Transverse colon (tissue), 4 donors: ENCODE measurements at regions not wholly inside any gene's neighbourhood (a gene's known extent, or its start where the extent isn't known, plus 50 kb on each side); places are given as distances from the start of the nearest gene placed in this dataset.

Source experiments
- DNase-seq: peaks from one replicate; pipeline ENCODE4 v3.0.0-alpha.2; 2019
- H3K27ac ChIP-seq, 4 donors: fragments of 200-600 bp; sonication (generic); 2 replicates each; pipeline ENCODE4 v1.5.1; 2016 to 2018; ENCODE audit warnings: inconsistent platforms in 4 of 4
- H3K27me3 ChIP-seq: fragments of 200-600 bp; sonication (generic); 2 replicates; pipeline ENCODE4 v1.5.1; 2017; ENCODE audit warnings: inconsistent platforms
- H3K36me3 ChIP-seq, 4 donors: fragments of 200-600 bp; sonication (generic); 2 replicates each; pipeline ENCODE4 v1.5.1; 2017 to 2019; ENCODE audit warnings: inconsistent platforms in 4 of 4
- H3K4me1 ChIP-seq, 4 donors: fragments of 200-600 bp; sonication (generic); 2 replicates each; pipeline ENCODE4 v1.5.1; 2017 to 2020; ENCODE audit warnings: inconsistent platforms in 4 of 4
- H3K4me3 ChIP-seq, 4 donors: fragments of 200-600 bp; sonication (generic); 1 replicate in 1 of 4; 2 replicates in 3 of 4; pipeline versions ENCODE4 v1.5.1 to v1.6.1; 2017 to 2019; ENCODE audit warnings: inconsistent platforms in 4 of 4
- H3K9me3 ChIP-seq, 2 donors: fragments of 200-600 bp; sonication (generic); 2 replicates each; pipeline ENCODE4 v1.5.1; 2017 to 2019; ENCODE audit warnings: inconsistent platforms in 2 of 2
- CTCF ChIP-seq, 5 experiments: fragments of 200-600 bp in 3 of 5; fragments of 450-650 bp in 2 of 5; sonication (generic) in 3 of 5; IDR thresholded peaks; 1 replicate in 2 of 5; 2 replicates in 3 of 5; pipeline ENCODE4 v1.5.1; 2016 to 2017; ENCODE audit warnings: antibody characterized with exemption in 5 of 5, inconsistent platforms in 3 of 5, mild to moderate bottlenecking in 2 of 5, moderate library complexity in 1 of 5
- EP300 ChIP-seq: sonication (generic); formaldehyde crosslinking; IDR thresholded peaks from one replicate; pipeline ENCODE4 v1.6.1; 2017; ENCODE audit warnings: antibody characterized with exemption, low read depth
- POLR2A ChIP-seq: fragments of 450-650 bp; IDR thresholded peaks from one replicate; pipeline ENCODE4 v1.6.1; 2016; ENCODE audit warnings: antibody characterized with exemption, mild to moderate bottlenecking, moderate library complexity
- POLR2AphosphoS5 ChIP-seq, 3 donors: sonication (generic); formaldehyde crosslinking; IDR thresholded peaks; one replicate each; pipeline ENCODE4 v1.6.1; 2016; ENCODE audit warnings: antibody characterized with exemption in 3 of 3
- WGBS, 2 donors: methylation state at CpG; one replicate each; pipeline ENCODE4 v1.1.5; 2018; ENCODE audit warnings: low coverage in 1 of 2; 5-methylcytosine and 5-hydroxymethylcytosine counted together
- in situ Hi-C, 4 donors: fragments of 200-750 bp; cut with MboI; loops; one replicate each; pipeline versions ENCODE4 v1.15.0 to v1.15.1; 2017; ENCODE audit warnings: low sequenced_read_pairs in 3 of 4, low pct_ligation_motif_present in 1 of 4, low pct_unique_long_range_greater_than_20kb in 1 of 4
- intact Hi-C: fragments of 100-400 bp; cut with DNase I; formaldehyde crosslinking; loops from one replicate; pipeline ENCODE4 v1.15.1; 2023; ENCODE audit warnings: low total_unique reads

- Histone ChIP-seq H3K4me3 (no peak overlapping the region), H3K36me3 (no peaks in the 10 kb centered on the region)
- WGBS, 2 donors: 66 to 68% methylated on average over 5 of the region's 5 CpGs
Observed at GRCh38 chr1:98382986-98383740, 278.4 kb upstream of the SNX7 start.

GRCh38 chr1:98382586-98382985 lies 278.9 kb upstream of the SNX7 start:
- 84 to 89% methylated on average over 2 of the region's 2 CpGs for WGBS, 2 donors
- in situ Hi-C loops: no loop called here
- no peak for TF ChIP-seq EP300
- TF ChIP-seq POLR2A: no peak
- TF ChIP-seq POLR2AphosphoS5 (IDR thresholded peaks at IDR 0.05): no peak
- no peak for TF ChIP-seq CTCF (IDR thresholded peaks at IDR 0.05)
- DNase-seq: no peak
- Histone ChIP-seq H3K4me1 (peaks cover 0 to 12% (median 6%) of the 10 kb centered on the region in 4 donors), H3K9me3 (no peaks in the 10 kb centered on the region), H3K4me3 (no peak overlapping the region), H3K36me3 (no peaks in the 10 kb centered on the region), H3K27ac (no peak overlapping the region), H3K27me3 (no peaks in the 10 kb centered on the region)
- intact Hi-C loops: no loop called here

More at GRCh38 chr1:98382986-98383740, 278.4 kb upstream of the SNX7 start:
- H3K9me3 ChIP-seq: no peaks in the 10 kb centered on the region
- TF ChIP-seq EP300: no peak
- TF ChIP-seq POLR2A: no peak
- no peak for TF ChIP-seq POLR2AphosphoS5 (IDR thresholded peaks at IDR 0.05)
- no peak for TF ChIP-seq CTCF (IDR thresholded peaks at IDR 0.05)
- H3K27ac ChIP-seq: no peak overlapping the region
- no peak for DNase-seq
- no peaks in the 10 kb centered on the region for H3K27me3 ChIP-seq
- intact Hi-C loops: no loop called here
- H3K4me1 ChIP-seq: peaks cover 0 to 15% (median 8%) of the 10 kb centered on the region in 4 donors
- in situ Hi-C loops: no loop called here

- 98 to 100% methylated on average over 1 to 2 of the region's 2 CpGs for WGBS, 2 donors
- H3K4me1 ChIP-seq: peaks cover 0 to 9% (median 2%) of the 10 kb centered on the region in 4 donors
- H3K4me3 ChIP-seq: no peak overlapping the region
- no peaks in the 10 kb centered on the region for H3K27me3 ChIP-seq
- no peaks in the 10 kb centered on the region for H3K36me3 ChIP-seq
- H3K9me3 ChIP-seq: no peaks in the 10 kb centered on the region
- TF ChIP-seq POLR2AphosphoS5 (IDR thresholded peaks at IDR 0.05) (no peak), CTCF (IDR thresholded peaks at IDR 0.05) (no peak), EP300 (no peak), POLR2A (no peak)
- in situ Hi-C loops: no loop called here
- no peak for DNase-seq
- no peak overlapping the region for H3K27ac ChIP-seq
- intact Hi-C loops: no loop called here
Observed at GRCh38 chr1:98374098-98374497, 287.4 kb upstream of the SNX7 start.

GRCh38 chr1:98373056-98373455 lies 288.5 kb upstream of the SNX7 start:
- 69 to 76% methylated on average over 2 of the region's 2 CpGs for WGBS, 2 donors
- H3K4me1 ChIP-seq: peaks cover 0 to 9% (median 2%) of the 10 kb centered on the region in 4 donors
- no peak overlapping the region for H3K4me3 ChIP-seq
- in situ Hi-C loops (no loop called here), intact Hi-C loops (no loop called here)
- no peaks in the 10 kb centered on the region for H3K9me3 ChIP-seq
- H3K36me3 ChIP-seq: no peaks in the 10 kb centered on the region
- DNase-seq: no peak
- H3K27ac ChIP-seq: no peak overlapping the region
- H3K27me3 ChIP-seq: no peaks in the 10 kb centered on the region
- TF ChIP-seq POLR2A (no peak), CTCF (IDR thresholded peaks at IDR 0.05) (no peak), POLR2AphosphoS5 (IDR thresholded peaks at IDR 0.05) (no peak), EP300 (no peak)
